H9 (cell line): ENCODE measurements at regions not wholly inside any gene's neighbourhood (a gene's known extent, or its start where the extent isn't known, plus 50 kb on each side); places are given as distances from the start of the nearest gene placed in this dataset.

Experiments
- DNase-seq: peaks from one replicate; pipeline ENCODE4 v3.0.0-alpha.2; 2017
- H2AFZ ChIP-seq: one replicate; pipeline ENCODE4 v1.6.1; 2013; ENCODE audit warnings: mild to moderate bottlenecking, low read length, control low read depth, moderate library complexity
- H2AK5ac ChIP-seq: 2 replicates; pipeline ENCODE4 v1.6.1; 2013; ENCODE audit warnings: low read length, control low read depth, mixed read lengths; ENCODE audit not compliant: insufficient read length
- H2BK120ac ChIP-seq: one replicate; pipeline ENCODE4 v1.6.1; 2013; ENCODE audit warnings: low read depth, mild to moderate bottlenecking, low read length, control low read depth, inconsistent platforms; ENCODE audit not compliant: poor library complexity, severe bottlenecking
- H2BK12ac ChIP-seq: 2 replicates; pipeline ENCODE4 v1.6.1; 2013; ENCODE audit warnings: low read length, control low read depth, mixed read lengths, low read depth; ENCODE audit not compliant: insufficient read length
- H2BK15ac ChIP-seq: 2 replicates; pipeline ENCODE4 v1.6.1; 2013; ENCODE audit warnings: low read depth, low read length, control low read depth
- H2BK20ac ChIP-seq: one replicate; pipeline ENCODE4 v1.6.1; 2013; ENCODE audit warnings: low read depth, mild to moderate bottlenecking, low read length, control low read depth, inconsistent platforms; ENCODE audit not compliant: poor library complexity, severe bottlenecking
- H2BK5ac ChIP-seq: 2 replicates; pipeline ENCODE4 v1.6.1; 2013; ENCODE audit warnings: low read length, control low read depth, mixed read lengths; ENCODE audit not compliant: insufficient read length
- H3K14ac ChIP-seq: 2 replicates; pipeline ENCODE4 v1.6.1; 2013; ENCODE audit warnings: low read length, control low read depth; ENCODE audit not compliant: insufficient read depth
- H3K18ac ChIP-seq: 2 replicates; pipeline ENCODE4 v1.6.1; 2013; ENCODE audit warnings: low read depth, mild to moderate bottlenecking, mixed read lengths, low read length, control low read depth; ENCODE audit not compliant: insufficient read length
- H3K23ac ChIP-seq: 2 replicates; pipeline ENCODE4 v1.6.1; 2013; ENCODE audit warnings: low read length, control low read depth, mixed read lengths, low read depth; ENCODE audit not compliant: insufficient read length
- H3K23me2 ChIP-seq: 2 replicates; pipeline ENCODE4 v1.6.1; 2013; ENCODE audit warnings: low read depth, mild to moderate bottlenecking, mixed read lengths, low read length, control low read depth; ENCODE audit not compliant: insufficient read length, poor library complexity, severe bottlenecking
- H3K27ac ChIP-seq: 2 replicates; pipeline ENCODE4 v1.5.1; 2013; ENCODE audit warnings: low read length, control low read depth, mixed read lengths, low read depth; ENCODE audit not compliant: insufficient read length
- H3K27me3 ChIP-seq: 2 replicates; pipeline ENCODE4 v1.6.1; 2013; ENCODE audit warnings: low read length, control low read depth, inconsistent platforms; ENCODE audit not compliant: insufficient read depth
- H3K4ac ChIP-seq: 2 replicates; pipeline ENCODE4 v1.6.1; 2013; ENCODE audit warnings: low read depth, mild to moderate bottlenecking, control low read depth, inconsistent platforms, low read length, moderate library complexity
- H3K4me1 ChIP-seq: 2 replicates; pipeline ENCODE4 v1.6.1; 2013; ENCODE audit warnings: low read length, control low read depth, inconsistent platforms; ENCODE audit not compliant: insufficient read depth
- H3K4me2 ChIP-seq: 2 replicates; pipeline ENCODE4 v1.6.1; 2013; ENCODE audit warnings: low read length, control low read depth, mixed read lengths; ENCODE audit not compliant: insufficient read length, insufficient read depth
- H3K56ac ChIP-seq: 2 replicates; pipeline ENCODE4 v1.6.1; 2013; ENCODE audit warnings: low read depth, mild to moderate bottlenecking, mixed read lengths, low read length, control low read depth; ENCODE audit not compliant: insufficient read length
- H3K79me1 ChIP-seq: 2 replicates; pipeline ENCODE4 v1.6.1; 2013; ENCODE audit warnings: low read depth, mild to moderate bottlenecking, moderate library complexity, low read length, control low read depth, inconsistent platforms; ENCODE audit not compliant: insufficient read depth, poor library complexity, severe bottlenecking
- H3K79me2 ChIP-seq: 2 replicates; pipeline ENCODE4 v1.6.1; 2013; ENCODE audit warnings: low read length, control low read depth, inconsistent platforms; ENCODE audit not compliant: insufficient read depth
- H3K9ac ChIP-seq: 2 replicates; pipeline ENCODE4 v1.6.1; 2013; ENCODE audit warnings: low read length, control low read depth, mixed read lengths; ENCODE audit not compliant: insufficient read length; ENCODE audit errors: extremely low read depth
- H3K9me3 ChIP-seq: one replicate; pipeline ENCODE4 v1.6.1; 2013; ENCODE audit warnings: low read depth, low read length, inconsistent platforms; ENCODE audit not compliant: control insufficient read depth
- H3T11ph ChIP-seq: one replicate; pipeline ENCODE4 v1.6.1; 2013; ENCODE audit warnings: mild to moderate bottlenecking, low read length, control low read depth, inconsistent platforms
- H4K20me1 ChIP-seq: one replicate; pipeline ENCODE4 v1.6.1; 2013; ENCODE audit not compliant: control insufficient read depth, insufficient read length, insufficient read depth
- H4K5ac ChIP-seq: 2 replicates; pipeline ENCODE4 v1.6.1; 2013; ENCODE audit warnings: low read depth, mild to moderate bottlenecking, mixed read lengths, low read length, control low read depth; ENCODE audit not compliant: insufficient read length
- H4K8ac ChIP-seq: replicated peaks from 2 replicates; pipeline ENCODE4 v1.6.1; 2013; ENCODE audit warnings: low read length, control low read depth, mixed read lengths, low read depth; ENCODE audit not compliant: insufficient read length
- H4K91ac ChIP-seq: 2 replicates; pipeline ENCODE4 v1.6.1; 2013; ENCODE audit warnings: low read depth, mild to moderate bottlenecking, moderate library complexity, mixed read lengths, low read length, control low read depth; ENCODE audit not compliant: insufficient read length
- H3K27ac Mint-ChIP-seq, 3 experiments: 2 replicates in 2 of 3; 3 replicates in 1 of 3; pipeline ENCODE4 v1.8.0; 2020 to 2021; ENCODE audit warnings: mixed read lengths in 3 of 3, mild to moderate bottlenecking in 1 of 3, moderate library complexity in 1 of 3
- H3K27me3 Mint-ChIP-seq: 2 replicates; pipeline ENCODE4 v1.8.0; 2021; ENCODE audit warnings: low read depth, mild to moderate bottlenecking, moderate library complexity, mixed read lengths
- H3K36me3 Mint-ChIP-seq, 3 experiments: 2 replicates in 2 of 3; 3 replicates in 1 of 3; pipeline ENCODE4 v1.8.0; 2020 to 2021; ENCODE audit warnings: low read depth in 3 of 3, mixed read lengths in 3 of 3; ENCODE audit not compliant: insufficient read depth in 1 of 3
- H3K4me1 Mint-ChIP-seq, 2 experiments: 2 replicates each; pipeline ENCODE4 v1.8.0; 2020; ENCODE audit warnings: mixed read lengths in 2 of 2
- H3K4me3 Mint-ChIP-seq, 2 experiments: 2 replicates in 1 of 2; 3 replicates in 1 of 2; pipeline ENCODE4 v1.8.0; 2020 to 2021; ENCODE audit warnings: mild to moderate bottlenecking in 2 of 2, mixed read lengths in 2 of 2, moderate library complexity in 1 of 2
- H3K9me3 Mint-ChIP-seq, 2 experiments: 2 replicates in 1 of 2; 3 replicates in 1 of 2; pipeline ENCODE4 v1.8.0; 2020; ENCODE audit warnings: mild to moderate bottlenecking in 2 of 2, mixed read lengths in 2 of 2, moderate library complexity in 1 of 2
- CTCF ChIP-seq: fragments of 200-600 bp; sonication (generic); conservative IDR thresholded peaks from 3 replicates; pipeline ENCODE4 v1.8.0; 2021; ENCODE audit warnings: antibody characterized with exemption, mild to moderate bottlenecking
- WGBS: extraction: QIAGEN DNeasy Blood & Tissue Kit; methylation state at CpG from one replicate; pipeline ENCODE4 v1.1.7; 2013; ENCODE audit warnings: missing lambda C conversion rate, low lambda C conversion rate, mixed read lengths; ENCODE audit not compliant: insufficient read length; ENCODE audit errors: extremely low coverage; 5-methylcytosine and 5-hydroxymethylcytosine counted together

GRCh38 chr2:118639371-118639770 is 208.1 kb downstream of the EN1 start:
- H2BK12ac ChIP-seq, result no peak overlapping the region

More at GRCh38 chr2:118639371-118639770, 208.1 kb downstream of the EN1 start:
- Mint-ChIP-seq H3K9me3 (peaks cover 0 to 5% of the 10 kb centered on the region in 2 experiments; a peak in 2 of 5 replicates), H3K27me3 (peaks cover 36% of the 10 kb centered on the region), H3K4me1 (peaks cover 29 to 32% of the 10 kb centered on the region in 2 experiments), H3K36me3 (peaks cover 3 to 4% (median 4%) of the 10 kb centered on the region in 3 experiments; a peak in 4 of 7 replicates), H3K27ac (no peak overlapping the region; a peak in 1 of 7 replicates), H3K4me3 (no peak overlapping the region)
- no peak overlapping the region for H2BK5ac ChIP-seq
- H3K23me2 ChIP-seq, result no peaks in the 10 kb centered on the region
- no peak for DNase-seq
- H3T11ph ChIP-seq, result no peak overlapping the region
- H2BK15ac ChIP-seq, result no peak overlapping the region
- no peak overlapping the region for H3K14ac ChIP-seq
- H3K4me1 ChIP-seq, result peaks cover 15% of the 10 kb centered on the region; the same call in 1 of the 2 replicates
- no peak overlapping the region for H2AFZ ChIP-seq
- no peak overlapping the region for H4K5ac ChIP-seq
- no peak overlapping the region for H4K91ac ChIP-seq
- H3K9ac ChIP-seq, result no peak overlapping the region
- H3K56ac ChIP-seq, result no peak overlapping the region
- H3K79me1 ChIP-seq, result no peaks in the 10 kb centered on the region
- no peak overlapping the region for H2BK20ac ChIP-seq
- no peak overlapping the region for H4K8ac ChIP-seq
- no peak overlapping the region for H3K4me2 ChIP-seq
- no peak overlapping the region for H3K4ac ChIP-seq
- H2AK5ac ChIP-seq, result no peak overlapping the region
- H3K27me3 ChIP-seq, result no peaks in the 10 kb centered on the region
- no peak overlapping the region for H3K18ac ChIP-seq
- H3K9me3 ChIP-seq, result no peaks in the 10 kb centered on the region
- WGBS, result no CpG with 5 or more reads among the region's 2 CpGs
- no peak overlapping the region for H3K23ac ChIP-seq
- H2BK120ac ChIP-seq, result no peak overlapping the region
- H4K20me1 ChIP-seq, result no peaks in the 10 kb centered on the region
- no peaks in the 10 kb centered on the region for H3K79me2 ChIP-seq
- no peak overlapping the region for H3K27ac ChIP-seq
- TF ChIP-seq CTCF, result no peak
